ENCODE measurements at regions not wholly inside any gene's neighbourhood (a gene's known extent, or its start where the extent isn't known, plus 50 kb on each side); places are given as distances from the start of the nearest gene placed in this dataset.

GRCh38 chr3:89613241-89613640, 505.8 kb downstream of the EPHA3 start:
- H4K20me1 ChIP-seq (replicated peaks; ENCODE audit: control insufficient read depth, extremely low read depth, insufficient read depth, low read length), result no peaks in the 10 kb centered on the region
- peaks cover 4% of the 10 kb centered on the region for H3K9me3 ChIP-seq (replicated peaks; ENCODE audit: control insufficient read depth, insufficient read depth, low read length)
- ChIA-PET CTCF (no interaction called here), POLR2A (no interaction called here)
- no peak overlapping the region for H3K4me2 ChIP-seq (ENCODE audit: insufficient read depth, low read length)
- dilution Hi-C loops (cut with MboI; ENCODE audit: extremely low pct_ligation_motif_present, low sequenced_read_pairs) (no loop called here), intact Hi-C loops (cut with micrococcal nuclease) (no loop called here)
- no peaks in the 10 kb centered on the region for H3K4me1 ChIP-seq (ENCODE audit: control insufficient read depth, extremely low read depth, insufficient read depth, low read length)
- TF ChIP-seq POLR2A (IDR thresholded peaks at IDR 0.05; ENCODE audit: low read depth, low read length), result no peak
- TF ChIP-seq GATA2 (IDR thresholded peaks at IDR 0.05; ENCODE audit: insufficient read depth, insufficient read length, low read depth, low read length), result no peak
- TF ChIP-seq CTCF (IDR thresholded peaks at IDR 0.05; ENCODE audit: extremely low read depth in 1 of 2, insufficient read depth in 1 of 2, low read depth in 1 of 2, low read length in 2 of 2), result no peak
- H3K4me3 ChIP-seq (replicated peaks in 1 of 3; ENCODE audit: insufficient read depth in 1 of 3, low read depth in 1 of 3, low read length in 3 of 3), result no peak overlapping the region
- H3K79me2 ChIP-seq (ENCODE audit: control insufficient read depth, insufficient read depth, low read length), result no peaks in the 10 kb centered on the region
- BruUV-seq (replicated peaks), result no TSS peak
- no peaks in the 10 kb centered on the region for H3K36me3 ChIP-seq (ENCODE audit: control insufficient read depth in 2 of 2, extremely low read depth in 1 of 2, insufficient read depth in 2 of 2, low read length in 2 of 2)
- H2AFZ ChIP-seq (ENCODE audit: low read depth, low read length), result no peak overlapping the region
- DNase-seq (ENCODE audit: low read depth, low spot score) (no peak), FAIRE-seq (no peak)
- no peak overlapping the region for H3K27ac ChIP-seq (ENCODE audit: insufficient read depth, low read depth, low read length)
- no peaks in the 10 kb centered on the region for H3K27me3 ChIP-seq (ENCODE audit: control insufficient read depth in 2 of 2, insufficient read depth in 2 of 2, low read length in 2 of 2)
- H3K9me1 ChIP-seq (replicated peaks; ENCODE audit: control insufficient read depth, extremely low read depth, insufficient read depth, low read length), result no peaks in the 10 kb centered on the region
- no peak overlapping the region for H3K9ac ChIP-seq (replicated peaks; ENCODE audit: extremely low read depth, insufficient read depth, low read length)

GRCh38 chr3:89617706-89618105, 510.3 kb downstream of the EPHA3 start:
- ChIA-PET CTCF (no interaction called here), POLR2A (no interaction called here)
- H3K36me3 ChIP-seq (ENCODE audit: control insufficient read depth in 2 of 2, extremely low read depth in 1 of 2, insufficient read depth in 2 of 2, low read length in 2 of 2), result no peaks in the 10 kb centered on the region
- no peak overlapping the region for H3K4me2 ChIP-seq (ENCODE audit: insufficient read depth, low read length)
- H3K9ac ChIP-seq (replicated peaks; ENCODE audit: extremely low read depth, insufficient read depth, low read length), result no peak overlapping the region
- dilution Hi-C loops (cut with MboI; ENCODE audit: extremely low pct_ligation_motif_present, low sequenced_read_pairs) (no loop called here), intact Hi-C loops (cut with micrococcal nuclease) (no loop called here)
- H3K4me1 ChIP-seq (ENCODE audit: control insufficient read depth, extremely low read depth, insufficient read depth, low read length), result no peaks in the 10 kb centered on the region
- no TSS peak for BruUV-seq (replicated peaks)
- no peak overlapping the region for H3K27ac ChIP-seq (ENCODE audit: insufficient read depth, low read depth, low read length)
- no peak for TF ChIP-seq CTCF (IDR thresholded peaks at IDR 0.05; ENCODE audit: extremely low read depth in 1 of 2, insufficient read depth in 1 of 2, low read depth in 1 of 2, low read length in 2 of 2)
- TF ChIP-seq EZH2 (IDR thresholded peaks at IDR 0.05; ENCODE audit: borderline replicate concordance, low read depth, low read length, severe bottlenecking), result no peak
- TF ChIP-seq MAX (IDR thresholded peaks at IDR 0.05; ENCODE audit: insufficient read depth, insufficient read length), result no peak
- TF ChIP-seq GATA2 (IDR thresholded peaks at IDR 0.05; ENCODE audit: insufficient read depth, insufficient read length, low read depth, low read length), result no peak
- TF ChIP-seq JUN (IDR thresholded peaks at IDR 0.05; ENCODE audit: borderline replicate concordance, insufficient read depth, insufficient read length, low read depth), result no peak
- no peak for TF ChIP-seq POLR2AphosphoS5 (IDR thresholded peaks at IDR 0.05; ENCODE audit: insufficient read depth, low read depth, low read length)
- TF ChIP-seq POLR2A (IDR thresholded peaks at IDR 0.05; ENCODE audit: low read depth, low read length), result no peak
- TF ChIP-seq FOS (IDR thresholded peaks at IDR 0.05; ENCODE audit: borderline replicate concordance, insufficient read depth, low read length), result no peak
- no peak overlapping the region for H3K4me3 ChIP-seq (replicated peaks in 1 of 3; ENCODE audit: insufficient read depth in 1 of 3, low read depth in 1 of 3, low read length in 3 of 3)
- no peaks in the 10 kb centered on the region for H3K79me2 ChIP-seq (ENCODE audit: control insufficient read depth, insufficient read depth, low read length)
- H4K20me1 ChIP-seq (replicated peaks; ENCODE audit: control insufficient read depth, extremely low read depth, insufficient read depth, low read length), result no peaks in the 10 kb centered on the region
- H3K9me3 ChIP-seq (replicated peaks; ENCODE audit: control insufficient read depth, insufficient read depth, low read length), result peaks cover 4% of the 10 kb centered on the region
- FAIRE-seq, result no peak
- no peaks in the 10 kb centered on the region for H3K27me3 ChIP-seq (ENCODE audit: control insufficient read depth in 2 of 2, insufficient read depth in 2 of 2, low read length in 2 of 2)
- no peak for DNase-seq (ENCODE audit: low read depth, low spot score)
- H2AFZ ChIP-seq (ENCODE audit: low read depth, low read length), result no peak overlapping the region
- H3K9me1 ChIP-seq (replicated peaks; ENCODE audit: control insufficient read depth, extremely low read depth, insufficient read depth, low read length), result no peaks in the 10 kb centered on the region

Data from endothelial cell of umbilical vein (primary cell).